MM.1S (cell line): ENCODE measurements at regions not wholly inside any gene's neighbourhood (a gene's known extent, or its start where the extent isn't known, plus 50 kb on each side); places are given as distances from the start of the nearest gene placed in this dataset.

ENCODE experiments used
- DNase-seq: peaks from one replicate; pipeline ENCODE4 v3.0.0-alpha.2; 2015
- H2AFZ ChIP-seq: fragments of 300-600 bp; sonication (generic); 2 replicates; pipeline ENCODE4 v1.6.0; 2016; ENCODE audit warnings: antibody characterized with exemption, low read length
- H3F3A ChIP-seq: fragments of 300-600 bp; sonication (generic); 2 replicates; pipeline ENCODE4 v1.6.1; 2016; ENCODE audit warnings: mild to moderate bottlenecking, antibody characterized with exemption, low read length, moderate library complexity, mixed read lengths; ENCODE audit not compliant: insufficient read depth
- H3K27ac ChIP-seq: fragments of 300-600 bp; sonication (generic); 2 replicates; pipeline ENCODE4 v1.5.1; 2016; ENCODE audit warnings: mild to moderate bottlenecking, low read length
- H3K27me3 ChIP-seq: fragments of 300-600 bp; sonication (generic); replicated peaks from 2 replicates; pipeline ENCODE4 v1.6.0; 2016; ENCODE audit warnings: low read length; ENCODE audit not compliant: insufficient read depth
- H3K36me3 ChIP-seq: fragments of 300-600 bp; sonication (generic); replicated peaks from 2 replicates; pipeline ENCODE4 v1.6.1; 2016; ENCODE audit warnings: mild to moderate bottlenecking, low read length, mixed read lengths; ENCODE audit not compliant: insufficient read depth
- H3K4me1 ChIP-seq: fragments of 300-600 bp; sonication (generic); 2 replicates; pipeline ENCODE4 v1.6.1; 2016; ENCODE audit warnings: low read length, mixed read lengths
- H3K4me2 ChIP-seq: fragments of 300-600 bp; sonication (generic); 2 replicates; pipeline ENCODE4 v1.6.0; 2016; ENCODE audit warnings: low read depth, low read length
- H3K4me3 ChIP-seq: fragments of 300-600 bp; sonication (generic); 2 replicates; pipeline ENCODE4 v1.5.1; 2016; ENCODE audit warnings: low read length, mixed read lengths
- H3K79me2 ChIP-seq: fragments of 300-600 bp; sonication (generic); 2 replicates; pipeline ENCODE4 v1.6.1; 2016; ENCODE audit warnings: mixed run types, low read length, mixed read lengths
- H3K9ac ChIP-seq: fragments of 300-600 bp; sonication (generic); 2 replicates; pipeline ENCODE4 v1.6.1; 2016; ENCODE audit warnings: low read length, mixed read lengths
- H3K9me2 ChIP-seq: fragments of 300-600 bp; sonication (generic); replicated peaks from 2 replicates; pipeline ENCODE4 v1.6.1; 2016; ENCODE audit warnings: mild to moderate bottlenecking, low read length, mixed read lengths; ENCODE audit not compliant: insufficient read depth
- H3K9me3 ChIP-seq: fragments of 300-600 bp; sonication (generic); replicated peaks from 2 replicates; pipeline ENCODE4 v1.6.1; 2016; ENCODE audit warnings: mild to moderate bottlenecking, low read length, mixed read lengths; ENCODE audit not compliant: insufficient read depth
- H4K20me1 ChIP-seq: fragments of 300-600 bp; sonication (generic); 2 replicates; pipeline ENCODE4 v1.6.1; 2016; ENCODE audit warnings: mild to moderate bottlenecking, low read length, moderate library complexity, mixed read lengths; ENCODE audit not compliant: insufficient read depth
- CTCF ChIP-seq: fragments of 300-600 bp; sonication (generic); IDR thresholded peaks from 2 replicates; pipeline ENCODE4 v1.5.1; 2016; ENCODE audit warnings: antibody characterized with exemption, low read length, mixed read lengths
- EZH2 ChIP-seq: fragments of 300-600 bp; sonication (generic); optimal IDR thresholded peaks from 2 replicates; pipeline ENCODE3; 2017; ENCODE audit warnings: low read depth, mild to moderate bottlenecking, antibody characterized with exemption, low read length, mixed read lengths
- EZH2phosphoT487 ChIP-seq: fragments of 300-600 bp; sonication (generic); IDR thresholded peaks from 2 replicates; pipeline ENCODE4 v1.6.1; 2018; ENCODE audit warnings: antibody characterized with exemption, low read length

DNA sequence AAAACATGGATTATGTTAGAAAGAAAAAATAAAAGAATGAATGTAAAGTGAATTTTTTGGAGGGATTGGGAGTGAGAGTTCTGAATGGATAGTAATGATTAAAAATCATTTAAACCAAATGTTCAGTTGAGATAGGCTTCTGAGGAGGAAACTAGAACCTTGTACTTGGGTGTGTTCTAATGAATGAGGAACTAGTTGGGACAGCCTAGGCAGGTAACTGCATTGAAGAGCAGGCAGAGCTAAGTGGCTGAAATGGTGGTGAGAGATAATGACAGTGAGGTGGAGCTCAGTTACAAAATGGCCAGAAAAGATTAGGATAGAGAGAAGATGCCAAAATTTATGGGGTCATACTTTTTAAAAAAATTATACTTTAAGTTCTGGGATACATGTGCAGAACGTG, 132.9 kb downstream of the ATP23 start:
- Histone ChIP-seq H3K4me2 (no peak overlapping the region), H2AFZ (no peak overlapping the region), H3K9me3 (no peaks in the 10 kb centered on the region), H3K27ac (no peak overlapping the region), H3F3A (no peaks in the 10 kb centered on the region), H3K36me3 (no peaks in the 10 kb centered on the region), H4K20me1 (no peaks in the 10 kb centered on the region), H3K79me2 (no peaks in the 10 kb centered on the region), H3K4me1 (no peaks in the 10 kb centered on the region), H3K27me3 (no peaks in the 10 kb centered on the region), H3K9me2 (no peaks in the 10 kb centered on the region), H3K9ac (no peak overlapping the region), H3K4me3 (no peak overlapping the region)
- no peak for DNase-seq
- TF ChIP-seq EZH2phosphoT487 (no peak), CTCF (no peak), EZH2 (no peak)

GRCh38 chr12:58079806-58080205, 138.4 kb downstream of the ATP23 start:
- no peak overlapping the region for H3K4me3 ChIP-seq
- H4K20me1 ChIP-seq = no peaks in the 10 kb centered on the region
- H2AFZ ChIP-seq = no peak overlapping the region
- H3K79me2 ChIP-seq = no peaks in the 10 kb centered on the region
- H3K4me1 ChIP-seq = no peaks in the 10 kb centered on the region
- TF ChIP-seq EZH2 (no peak), EZH2phosphoT487 (no peak), CTCF (no peak)
- H3K27ac ChIP-seq = no peak overlapping the region
- no peak overlapping the region for H3K9ac ChIP-seq
- no peaks in the 10 kb centered on the region for H3F3A ChIP-seq
- no peaks in the 10 kb centered on the region for H3K36me3 ChIP-seq
- no peak for DNase-seq
- no peaks in the 10 kb centered on the region for H3K9me3 ChIP-seq
- H3K4me2 ChIP-seq = no peak overlapping the region
- no peaks in the 10 kb centered on the region for H3K9me2 ChIP-seq
- H3K27me3 ChIP-seq = no peaks in the 10 kb centered on the region

GRCh38 chr12:58081488-58081887, 140.1 kb downstream of the ATP23 start:
- no peak overlapping the region for H3K9ac ChIP-seq
- H3K4me1 ChIP-seq = no peaks in the 10 kb centered on the region
- H3K9me3 ChIP-seq = no peaks in the 10 kb centered on the region
- no peaks in the 10 kb centered on the region for H4K20me1 ChIP-seq
- no peaks in the 10 kb centered on the region for H3F3A ChIP-seq
- no peak overlapping the region for H2AFZ ChIP-seq
- no peak for TF ChIP-seq EZH2phosphoT487
- no peak for TF ChIP-seq EZH2
- TF ChIP-seq CTCF = no peak
- H3K4me2 ChIP-seq = no peak overlapping the region
- no peaks in the 10 kb centered on the region for H3K36me3 ChIP-seq
- DNase-seq = no peak
- H3K79me2 ChIP-seq = no peaks in the 10 kb centered on the region
- H3K9me2 ChIP-seq = no peaks in the 10 kb centered on the region
- H3K27ac ChIP-seq = no peak overlapping the region
- H3K4me3 ChIP-seq = no peak overlapping the region
- no peaks in the 10 kb centered on the region for H3K27me3 ChIP-seq

DNA sequence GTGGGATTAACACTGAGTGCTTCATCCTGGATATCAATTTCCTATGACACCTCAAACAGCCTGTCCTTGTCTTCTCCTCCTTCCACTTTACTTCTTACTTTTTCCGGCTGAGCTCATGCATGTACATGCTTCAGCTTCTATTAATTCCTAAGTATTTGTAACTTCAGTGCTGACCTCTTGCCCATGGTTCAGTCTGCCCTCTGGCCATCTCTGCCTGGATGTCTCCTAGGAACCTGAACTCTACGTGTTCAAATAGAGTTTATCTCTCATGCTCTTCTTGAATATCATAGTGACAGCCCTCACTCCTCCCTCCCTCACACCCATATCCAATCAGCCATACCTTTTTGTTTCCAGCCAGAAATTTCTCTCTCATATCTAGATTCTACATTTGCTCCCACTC, 141.6 kb downstream of the ATP23 start:
- Histone ChIP-seq H4K20me1 (no peaks in the 10 kb centered on the region), H3K4me1 (no peaks in the 10 kb centered on the region), H3K27me3 (no peaks in the 10 kb centered on the region), H2AFZ (no peak overlapping the region), H3K36me3 (no peaks in the 10 kb centered on the region), H3K4me3 (no peak overlapping the region), H3K9me3 (no peaks in the 10 kb centered on the region), H3K27ac (no peak overlapping the region), H3F3A (no peaks in the 10 kb centered on the region), H3K79me2 (no peaks in the 10 kb centered on the region), H3K9ac (no peak overlapping the region), H3K9me2 (no peaks in the 10 kb centered on the region), H3K4me2 (no peak overlapping the region)
- DNase-seq = no peak
- TF ChIP-seq EZH2phosphoT487 (no peak), EZH2 (no peak)
